ENCODE measurements at regions not wholly inside any gene's neighbourhood (a gene's known extent, or its start where the extent isn't known, plus 50 kb on each side); places are given as distances from the start of the nearest gene placed in this dataset.
A peak's percentile ranks its signal among the peaks of the same experiment; 100 is the strongest.

DNA sequence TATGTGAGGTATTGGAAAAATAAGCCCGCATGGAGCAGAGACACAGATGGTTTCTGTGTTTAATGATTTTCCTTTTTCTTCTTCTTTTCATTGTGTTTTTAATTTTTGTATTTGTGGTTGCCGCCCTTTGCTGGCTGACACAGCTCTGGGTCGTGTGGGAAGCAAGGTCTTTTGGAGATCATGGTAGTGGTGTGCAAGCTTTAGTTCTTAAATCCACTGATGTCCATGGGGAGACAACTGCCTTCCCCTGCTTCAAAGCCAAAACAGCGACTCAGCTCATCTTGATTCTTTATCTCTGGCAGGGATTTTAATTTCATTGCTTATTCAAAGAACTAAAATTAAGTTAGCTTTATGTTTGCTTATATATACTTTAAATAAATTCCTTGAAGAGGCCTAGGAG, 711.3 kb upstream of the SGCG start:
- H3K4me3 ChIP-seq (replicated peaks in 1 of 2; ENCODE audit: low read depth in 2 of 2, low read length in 2 of 2), result no peak overlapping the region
- DNase-seq (ENCODE audit: low read depth in 2 of 2), result no peak
- TF ChIP-seq, protein P1, sequence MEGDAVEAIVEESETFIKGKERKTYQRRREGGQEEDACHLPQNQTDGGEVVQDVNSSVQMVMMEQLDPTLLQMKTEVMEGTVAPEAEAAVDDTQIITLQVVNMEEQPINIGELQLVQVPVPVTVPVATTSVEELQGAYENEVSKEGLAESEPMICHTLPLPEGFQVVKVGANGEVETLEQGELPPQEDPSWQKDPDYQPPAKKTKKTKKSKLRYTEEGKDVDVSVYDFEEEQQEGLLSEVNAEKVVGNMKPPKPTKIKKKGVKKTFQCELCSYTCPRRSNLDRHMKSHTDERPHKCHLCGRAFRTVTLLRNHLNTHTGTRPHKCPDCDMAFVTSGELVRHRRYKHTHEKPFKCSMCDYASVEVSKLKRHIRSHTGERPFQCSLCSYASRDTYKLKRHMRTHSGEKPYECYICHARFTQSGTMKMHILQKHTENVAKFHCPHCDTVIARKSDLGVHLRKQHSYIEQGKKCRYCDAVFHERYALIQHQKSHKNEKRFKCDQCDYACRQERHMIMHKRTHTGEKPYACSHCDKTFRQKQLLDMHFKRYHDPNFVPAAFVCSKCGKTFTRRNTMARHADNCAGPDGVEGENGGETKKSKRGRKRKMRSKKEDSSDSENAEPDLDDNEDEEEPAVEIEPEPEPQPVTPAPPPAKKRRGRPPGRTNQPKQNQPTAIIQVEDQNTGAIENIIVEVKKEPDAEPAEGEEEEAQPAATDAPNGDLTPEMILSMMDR (IDR thresholded peaks at IDR 0.05; ENCODE audit: low read depth, low read length), result no peak

DNA sequence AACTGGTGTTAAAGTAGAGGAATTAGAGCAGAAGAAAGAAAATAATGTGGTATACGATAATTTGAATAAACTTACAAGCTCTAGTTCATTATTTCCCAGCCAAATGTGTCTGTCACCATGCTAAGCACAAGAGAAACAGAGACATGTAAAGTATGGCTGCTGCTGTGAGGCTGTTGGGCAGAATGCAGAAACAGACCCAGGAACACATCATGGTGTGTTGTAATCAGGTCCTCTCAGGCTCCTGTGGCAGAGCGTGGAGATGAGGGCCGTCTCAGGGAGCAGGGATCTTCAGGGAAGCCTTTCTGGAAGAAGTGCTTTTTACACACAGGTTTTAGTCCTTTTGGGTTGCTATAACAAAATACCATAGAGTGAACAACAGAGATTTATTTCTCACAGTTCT, 710.7 kb upstream of the SGCG start:
- TF ChIP-seq, protein P1 (IDR thresholded peaks at IDR 0.05; ENCODE audit: low read depth, low read length), result no peak
- no peak overlapping the region for H3K4me3 ChIP-seq (replicated peaks in 1 of 2; ENCODE audit: low read depth in 2 of 2, low read length in 2 of 2)
- no peak for DNase-seq (ENCODE audit: low read depth in 2 of 2)

DNA sequence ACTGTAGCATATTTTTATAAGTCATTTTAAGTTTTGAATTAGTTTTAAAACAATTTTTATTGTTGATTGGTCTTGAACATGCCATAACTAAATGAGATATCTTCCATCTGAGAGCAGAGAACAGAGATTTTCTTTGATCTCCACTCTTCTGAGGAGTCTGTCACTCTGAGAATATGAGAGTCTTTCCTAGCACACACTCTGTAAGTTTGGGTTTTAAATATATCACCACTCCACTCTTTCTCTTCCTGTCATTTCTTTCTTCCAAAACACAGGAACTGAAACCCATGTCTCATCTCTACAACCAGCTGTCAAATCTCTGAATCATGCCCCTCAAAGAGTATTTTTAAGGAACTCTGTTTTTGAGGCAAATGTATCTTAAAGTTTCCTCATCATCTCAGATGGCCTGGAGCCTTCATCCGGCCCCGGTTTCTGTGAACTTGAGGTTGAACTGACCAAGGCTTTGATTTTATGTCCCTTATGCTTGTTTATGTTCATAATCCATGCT, 698.2 kb upstream of the SGCG start:
- TF ChIP-seq, protein P1 (IDR thresholded peaks at IDR 0.05; ENCODE audit: low read depth, low read length), result no peak
- DNase-seq (ENCODE audit: low read depth in 2 of 2), result no peak
- no peak overlapping the region for H3K4me3 ChIP-seq (replicated peaks in 1 of 2; ENCODE audit: low read depth in 2 of 2, low read length in 2 of 2)

DNA sequence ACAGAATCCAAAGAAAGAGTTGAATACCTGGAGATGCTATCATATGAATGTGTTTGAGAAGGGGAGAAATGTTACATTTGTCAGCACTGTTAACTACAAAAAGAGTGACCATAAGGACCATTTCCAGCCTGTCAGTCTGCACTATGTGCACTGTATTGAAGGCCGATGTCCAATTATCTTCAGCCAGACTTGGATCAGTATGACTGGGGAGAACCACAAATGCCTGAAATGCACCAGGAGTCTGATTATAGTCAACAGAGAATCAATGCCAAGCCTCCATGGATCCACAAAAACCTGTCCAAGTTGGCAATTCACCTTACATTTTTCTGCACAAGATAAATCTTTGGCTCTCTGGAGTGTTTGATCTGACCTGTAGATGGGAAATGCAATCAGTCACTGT, 697.5 kb upstream of the SGCG start:
- TF ChIP-seq, protein P1 (IDR thresholded peaks at IDR 0.05; ENCODE audit: low read depth, low read length), result no peak
- no peak for DNase-seq (ENCODE audit: low read depth in 2 of 2)
- H3K4me3 ChIP-seq (replicated peaks in 1 of 2; ENCODE audit: low read depth in 2 of 2, low read length in 2 of 2), result no peak overlapping the region

DNA sequence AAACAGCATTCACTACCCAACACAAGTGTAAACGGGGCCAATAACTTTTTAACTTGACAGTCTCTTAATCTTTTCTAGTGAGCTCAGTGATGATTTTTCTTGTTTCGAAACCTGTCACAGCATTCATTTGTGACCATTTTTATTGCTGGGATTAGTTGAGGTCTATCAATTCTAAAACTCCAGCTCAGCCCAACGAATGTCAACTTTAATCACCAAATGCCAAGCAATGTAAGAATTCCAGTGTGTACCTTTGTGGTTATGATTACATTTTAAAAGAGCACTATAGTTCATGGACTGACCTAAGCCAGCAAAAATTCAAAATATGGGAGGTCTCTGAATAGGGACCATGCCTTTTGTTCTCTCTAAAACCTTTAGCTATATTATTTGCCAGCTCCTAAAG, 694.3 kb upstream of the SGCG start:
- no peak overlapping the region for H3K4me3 ChIP-seq (replicated peaks in 1 of 2; ENCODE audit: low read depth in 2 of 2, low read length in 2 of 2)
- TF ChIP-seq, protein P1 (IDR thresholded peaks at IDR 0.05; ENCODE audit: low read depth, low read length), result no peak
- DNase-seq (ENCODE audit: low read depth in 2 of 2), result no peak

DNA sequence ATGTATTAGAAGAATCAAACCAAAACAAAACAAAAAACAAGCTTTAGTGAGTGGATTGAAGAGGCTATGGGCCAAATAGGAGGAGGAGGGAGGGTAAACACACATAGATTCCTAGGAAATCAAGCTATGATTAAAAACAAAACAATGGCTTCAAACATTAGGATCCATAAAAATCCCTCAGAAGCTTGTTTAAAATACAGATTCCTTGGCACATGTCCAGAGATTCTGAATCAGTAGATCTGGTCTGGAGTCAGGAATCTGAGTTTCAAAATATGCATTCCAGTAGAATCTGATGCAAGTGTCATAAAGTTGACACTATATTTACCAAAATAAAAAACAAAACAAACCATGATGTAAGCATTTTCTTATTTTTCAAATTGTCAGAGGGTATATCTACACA, 692.8 kb upstream of the SGCG start:
- DNase-seq (ENCODE audit: low read depth in 2 of 2), result peak in 1 of 2 donors; percentile 3
- TF ChIP-seq, protein P1 (IDR thresholded peaks at IDR 0.05; ENCODE audit: low read depth, low read length), result no peak
- H3K4me3 ChIP-seq (replicated peaks in 1 of 2; ENCODE audit: low read depth in 2 of 2, low read length in 2 of 2), result no peak overlapping the region

DNA sequence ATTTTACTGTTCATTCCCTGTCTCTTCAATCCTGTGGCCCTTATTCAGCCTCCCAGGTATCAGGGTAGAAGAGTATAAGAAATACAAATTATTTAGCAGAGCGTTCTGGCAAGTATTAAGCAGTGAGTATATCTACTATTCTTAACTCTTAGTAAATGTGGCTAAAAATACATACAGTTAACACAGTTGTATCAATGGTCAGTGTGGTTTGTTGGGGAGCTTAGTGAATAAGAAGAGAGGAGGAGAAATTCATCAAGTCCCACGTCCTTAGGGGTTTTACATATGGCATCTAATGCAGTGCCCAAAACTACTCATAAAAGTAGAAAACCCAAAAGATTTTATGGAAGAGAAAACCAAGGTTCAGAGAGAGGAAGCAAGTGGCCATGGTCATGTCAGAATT, 691.0 kb upstream of the SGCG start:
- TF ChIP-seq, protein P1 (IDR thresholded peaks at IDR 0.05; ENCODE audit: low read depth, low read length), result no peak

More for the DNA sequence above, 691.0 kb upstream of the SGCG start:
- no peak for DNase-seq (ENCODE audit: low read depth in 2 of 2)
- no peak overlapping the region for H3K4me3 ChIP-seq (replicated peaks in 1 of 2; ENCODE audit: low read depth in 2 of 2, low read length in 2 of 2)
